Parathyroid adenoma (tissue), 2 donors: ENCODE measurements at regions not wholly inside any gene's neighbourhood (a gene's known extent, or its start where the extent isn't known, plus 50 kb on each side); places are given as distances from the start of the nearest gene placed in this dataset.

ENCODE experiments used
- H2AFZ ChIP-seq: fragments of 300-600 bp; sonication (generic); one replicate; pipeline ENCODE4 v1.7.0; 2017; ENCODE audit warnings: antibody characterized with exemption, mild to moderate bottlenecking
- H3K27ac ChIP-seq: fragments of 300-600 bp; sonication (generic); one replicate; pipeline ENCODE4 v1.7.0; 2017
- H3K27me3 ChIP-seq: fragments of 300-600 bp; sonication (generic); one replicate; pipeline ENCODE4 v1.7.0; 2017; ENCODE audit warnings: low read length; ENCODE audit not compliant: control insufficient read depth, insufficient read depth
- H3K36me3 ChIP-seq: fragments of 300-600 bp; sonication (generic); one replicate; pipeline ENCODE4 v1.7.0; 2017; ENCODE audit warnings: low read length; ENCODE audit not compliant: control insufficient read depth, insufficient read depth
- H3K4me1 ChIP-seq: fragments of 300-600 bp; sonication (generic); one replicate; pipeline ENCODE4 v1.7.0; 2017; ENCODE audit warnings: control low read depth
- H3K4me2 ChIP-seq: fragments of 300-600 bp; sonication (generic); one replicate; pipeline ENCODE4 v1.7.0; 2017; ENCODE audit warnings: low read length
- H3K4me3 ChIP-seq: fragments of 300-600 bp; sonication (generic); one replicate; pipeline ENCODE4 v1.7.0; 2017; ENCODE audit warnings: low read depth, low read length
- H3K79me2 ChIP-seq: fragments of 300-600 bp; sonication (generic); one replicate; pipeline ENCODE4 v1.7.0; 2017; ENCODE audit warnings: control low read depth
- H3K9ac ChIP-seq: fragments of 300-600 bp; sonication (generic); one replicate; pipeline ENCODE4 v1.7.0; 2017; ENCODE audit warnings: mild to moderate bottlenecking
- H3K9me3 ChIP-seq: fragments of 300-600 bp; sonication (generic); one replicate; pipeline ENCODE4 v1.7.0; 2017; ENCODE audit warnings: low read length; ENCODE audit not compliant: control insufficient read depth
- TF ChIP-seq, protein P1 (sequence below): fragments of 300-600 bp; sonication (generic); IDR thresholded peaks from one replicate; pipeline ENCODE4 v1.7.0; 2017; ENCODE audit warnings: antibody characterized with exemption, mild to moderate bottlenecking
- donor health status: primary hyperparathyroidism.

DNA sequence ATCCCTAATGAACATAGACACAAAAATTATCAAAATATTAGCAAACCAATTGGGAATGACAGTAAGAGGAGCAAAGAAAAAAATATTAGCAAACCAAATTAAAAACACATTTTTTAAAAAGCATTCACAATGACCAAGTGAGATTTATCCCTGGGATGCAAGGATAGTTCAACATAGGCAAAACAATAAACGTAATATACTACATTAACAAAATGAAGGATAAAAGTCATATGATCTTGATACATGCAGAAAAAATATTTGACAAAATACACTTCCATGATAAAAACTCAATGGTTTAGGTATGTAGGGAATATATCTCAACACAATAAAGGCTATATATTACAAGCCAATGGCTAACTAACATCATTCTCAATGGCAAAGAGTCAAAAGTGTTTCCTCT is 83.3 kb downstream of the CRPPA start:
- TF ChIP-seq, protein P1, sequence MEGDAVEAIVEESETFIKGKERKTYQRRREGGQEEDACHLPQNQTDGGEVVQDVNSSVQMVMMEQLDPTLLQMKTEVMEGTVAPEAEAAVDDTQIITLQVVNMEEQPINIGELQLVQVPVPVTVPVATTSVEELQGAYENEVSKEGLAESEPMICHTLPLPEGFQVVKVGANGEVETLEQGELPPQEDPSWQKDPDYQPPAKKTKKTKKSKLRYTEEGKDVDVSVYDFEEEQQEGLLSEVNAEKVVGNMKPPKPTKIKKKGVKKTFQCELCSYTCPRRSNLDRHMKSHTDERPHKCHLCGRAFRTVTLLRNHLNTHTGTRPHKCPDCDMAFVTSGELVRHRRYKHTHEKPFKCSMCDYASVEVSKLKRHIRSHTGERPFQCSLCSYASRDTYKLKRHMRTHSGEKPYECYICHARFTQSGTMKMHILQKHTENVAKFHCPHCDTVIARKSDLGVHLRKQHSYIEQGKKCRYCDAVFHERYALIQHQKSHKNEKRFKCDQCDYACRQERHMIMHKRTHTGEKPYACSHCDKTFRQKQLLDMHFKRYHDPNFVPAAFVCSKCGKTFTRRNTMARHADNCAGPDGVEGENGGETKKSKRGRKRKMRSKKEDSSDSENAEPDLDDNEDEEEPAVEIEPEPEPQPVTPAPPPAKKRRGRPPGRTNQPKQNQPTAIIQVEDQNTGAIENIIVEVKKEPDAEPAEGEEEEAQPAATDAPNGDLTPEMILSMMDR: no peak
- H3K4me3 ChIP-seq: no peak overlapping the region
- no peak overlapping the region for H3K9ac ChIP-seq
- H3K27me3 ChIP-seq: no peaks in the 10 kb centered on the region
- no peak overlapping the region for H3K4me2 ChIP-seq
- H2AFZ ChIP-seq: no peak overlapping the region
- H3K36me3 ChIP-seq: no peaks in the 10 kb centered on the region
- H3K79me2 ChIP-seq: no peaks in the 10 kb centered on the region
- H3K4me1 ChIP-seq: no peaks in the 10 kb centered on the region
- peaks cover 4% of the 10 kb centered on the region for H3K9me3 ChIP-seq
- no peak overlapping the region for H3K27ac ChIP-seq

DNA sequence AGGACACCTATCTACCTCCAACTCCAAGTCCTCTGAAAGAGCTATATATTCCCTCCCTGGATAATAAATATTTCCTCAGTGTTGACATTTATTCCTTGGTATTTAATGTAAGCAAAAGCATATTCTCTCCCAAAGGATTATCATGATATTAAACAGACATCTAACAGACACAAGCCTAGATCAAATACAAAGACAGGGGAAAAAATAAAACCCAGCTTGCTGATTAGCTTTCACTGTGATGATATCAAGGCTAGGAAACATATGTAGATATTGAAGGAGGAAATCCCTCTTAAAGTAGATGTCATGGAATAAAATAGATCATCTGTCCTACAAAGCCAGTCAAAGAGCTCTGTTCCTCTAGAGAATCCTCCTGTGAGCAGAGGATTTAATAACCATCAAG is 95.2 kb downstream of the CRPPA start:
- no peaks in the 10 kb centered on the region for H3K36me3 ChIP-seq
- H3K4me2 ChIP-seq: no peak overlapping the region
- H3K79me2 ChIP-seq: no peaks in the 10 kb centered on the region
- H3K4me3 ChIP-seq: no peak overlapping the region
- H3K9me3 ChIP-seq: no peaks in the 10 kb centered on the region
- no peak overlapping the region for H3K9ac ChIP-seq
- no peak overlapping the region for H3K27ac ChIP-seq
- TF ChIP-seq, protein P1: no peak
- H3K4me1 ChIP-seq: no peaks in the 10 kb centered on the region
- H3K27me3 ChIP-seq: no peaks in the 10 kb centered on the region
- H2AFZ ChIP-seq: no peak overlapping the region

DNA sequence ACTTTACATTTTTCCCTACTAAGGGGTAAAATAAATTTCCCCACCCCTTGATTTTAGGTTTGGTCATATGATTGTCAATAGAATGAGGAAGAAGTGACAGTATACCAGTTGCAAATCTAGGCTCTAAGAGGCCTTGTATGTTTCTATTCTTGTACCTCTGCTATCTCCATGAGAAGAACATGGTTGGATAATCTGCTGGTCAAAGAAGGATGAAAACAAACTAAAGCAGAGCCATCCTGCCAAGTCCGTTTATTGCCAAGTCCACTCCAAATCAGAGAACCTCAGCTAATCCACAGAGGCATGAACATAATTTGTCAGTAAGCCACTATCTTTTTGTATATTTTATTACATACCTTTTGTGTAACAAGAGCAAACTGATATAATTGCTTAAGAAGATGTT is 98.0 kb downstream of the CRPPA start:
- TF ChIP-seq, protein P1: no peak
- Histone ChIP-seq H3K4me1 (no peaks in the 10 kb centered on the region), H3K36me3 (no peaks in the 10 kb centered on the region), H3K27ac (no peak overlapping the region), H3K9ac (no peak overlapping the region), H3K4me3 (no peak overlapping the region), H3K27me3 (no peaks in the 10 kb centered on the region), H2AFZ (no peak overlapping the region), H3K4me2 (no peak overlapping the region), H3K9me3 (no peaks in the 10 kb centered on the region), H3K79me2 (no peaks in the 10 kb centered on the region)

DNA sequence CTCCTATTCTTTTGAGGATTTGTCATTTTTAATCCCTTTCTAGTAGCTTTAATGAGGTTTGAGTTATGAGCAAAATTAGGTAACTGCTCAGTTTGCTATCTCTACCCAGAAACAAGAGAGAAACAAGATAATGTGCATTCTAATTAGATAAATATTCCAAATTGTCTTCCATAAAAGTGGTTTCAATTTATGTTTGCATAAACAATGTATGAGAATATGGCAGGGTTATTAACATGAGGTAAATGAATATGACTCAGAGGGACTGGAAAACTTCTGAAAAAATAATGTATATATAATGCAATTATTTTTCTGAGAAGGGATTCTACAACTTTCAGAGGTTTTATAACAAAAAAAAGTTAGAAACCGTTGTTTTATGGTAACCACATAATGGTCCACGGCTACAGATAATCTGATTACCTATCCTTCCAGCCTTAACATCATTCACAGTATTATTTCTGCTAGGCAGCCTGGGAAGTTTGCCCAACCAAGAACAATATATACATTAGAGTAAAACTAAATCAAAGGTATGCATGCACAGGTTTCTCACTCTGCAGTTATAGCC is 101.2 kb downstream of the CRPPA start:
- Histone ChIP-seq H3K4me3 (no peak overlapping the region), H3K9ac (no peak overlapping the region), H3K9me3 (no peaks in the 10 kb centered on the region), H3K79me2 (no peaks in the 10 kb centered on the region), H3K27me3 (no peaks in the 10 kb centered on the region), H3K4me2 (no peak overlapping the region), H3K36me3 (no peaks in the 10 kb centered on the region), H2AFZ (no peak overlapping the region), H3K27ac (no peak overlapping the region), H3K4me1 (no peaks in the 10 kb centered on the region)
- TF ChIP-seq, protein P1: no peak
